ENCODE measurements at regions not wholly inside any gene's neighbourhood (a gene's known extent, or its start where the extent isn't known, plus 50 kb on each side); places are given as distances from the start of the nearest gene placed in this dataset.

DNA sequence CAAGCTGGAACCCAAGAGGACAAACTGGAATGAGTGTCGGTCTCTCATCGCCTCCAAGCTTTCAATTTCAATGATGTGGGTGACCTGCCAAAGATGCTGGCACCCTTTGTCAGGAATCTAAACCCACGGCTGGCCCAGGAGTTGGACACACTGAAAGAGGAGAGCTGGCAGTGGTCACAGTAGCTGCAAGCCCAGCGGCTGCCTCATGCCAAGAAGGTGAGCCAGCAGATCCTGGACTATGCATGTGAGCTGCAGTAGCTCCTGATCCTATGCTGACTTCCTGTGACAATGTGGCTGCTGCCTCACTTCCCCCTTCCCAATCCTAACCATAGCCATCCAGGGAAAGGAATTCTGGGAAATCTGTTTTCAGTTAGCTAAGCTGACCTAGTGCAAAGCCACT is 117.0 kb upstream of the VAV3 start (continued):
- TF ChIP-seq, protein P1, sequence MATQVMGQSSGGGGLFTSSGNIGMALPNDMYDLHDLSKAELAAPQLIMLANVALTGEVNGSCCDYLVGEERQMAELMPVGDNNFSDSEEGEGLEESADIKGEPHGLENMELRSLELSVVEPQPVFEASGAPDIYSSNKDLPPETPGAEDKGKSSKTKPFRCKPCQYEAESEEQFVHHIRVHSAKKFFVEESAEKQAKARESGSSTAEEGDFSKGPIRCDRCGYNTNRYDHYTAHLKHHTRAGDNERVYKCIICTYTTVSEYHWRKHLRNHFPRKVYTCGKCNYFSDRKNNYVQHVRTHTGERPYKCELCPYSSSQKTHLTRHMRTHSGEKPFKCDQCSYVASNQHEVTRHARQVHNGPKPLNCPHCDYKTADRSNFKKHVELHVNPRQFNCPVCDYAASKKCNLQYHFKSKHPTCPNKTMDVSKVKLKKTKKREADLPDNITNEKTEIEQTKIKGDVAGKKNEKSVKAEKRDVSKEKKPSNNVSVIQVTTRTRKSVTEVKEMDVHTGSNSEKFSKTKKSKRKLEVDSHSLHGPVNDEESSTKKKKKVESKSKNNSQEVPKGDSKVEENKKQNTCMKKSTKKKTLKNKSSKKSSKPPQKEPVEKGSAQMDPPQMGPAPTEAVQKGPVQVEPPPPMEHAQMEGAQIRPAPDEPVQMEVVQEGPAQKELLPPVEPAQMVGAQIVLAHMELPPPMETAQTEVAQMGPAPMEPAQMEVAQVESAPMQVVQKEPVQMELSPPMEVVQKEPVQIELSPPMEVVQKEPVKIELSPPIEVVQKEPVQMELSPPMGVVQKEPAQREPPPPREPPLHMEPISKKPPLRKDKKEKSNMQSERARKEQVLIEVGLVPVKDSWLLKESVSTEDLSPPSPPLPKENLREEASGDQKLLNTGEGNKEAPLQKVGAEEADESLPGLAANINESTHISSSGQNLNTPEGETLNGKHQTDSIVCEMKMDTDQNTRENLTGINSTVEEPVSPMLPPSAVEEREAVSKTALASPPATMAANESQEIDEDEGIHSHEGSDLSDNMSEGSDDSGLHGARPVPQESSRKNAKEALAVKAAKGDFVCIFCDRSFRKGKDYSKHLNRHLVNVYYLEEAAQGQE (IDR thresholded peaks at IDR 0.05; ENCODE audit: unreplicated experiment) = no peak
- TF ChIP-seq ZNF331 (CRISPR knock-in tag; IDR thresholded peaks at IDR 0.05; ENCODE audit: low read depth) (no peak), POLR2AphosphoS5 (IDR thresholded peaks at IDR 0.05; ENCODE audit: low read depth) (no peak), CTCF (conservative IDR thresholded peaks at IDR 0.05; ENCODE audit: low read depth in 2 of 2) (no peak), STAT1 (IDR thresholded peaks at IDR 0.05; ENCODE audit: unreplicated experiment) (no peak), EZH2 (IDR thresholded peaks at IDR 0.05; ENCODE audit: low read depth, unreplicated experiment) (no peak)

DNA sequence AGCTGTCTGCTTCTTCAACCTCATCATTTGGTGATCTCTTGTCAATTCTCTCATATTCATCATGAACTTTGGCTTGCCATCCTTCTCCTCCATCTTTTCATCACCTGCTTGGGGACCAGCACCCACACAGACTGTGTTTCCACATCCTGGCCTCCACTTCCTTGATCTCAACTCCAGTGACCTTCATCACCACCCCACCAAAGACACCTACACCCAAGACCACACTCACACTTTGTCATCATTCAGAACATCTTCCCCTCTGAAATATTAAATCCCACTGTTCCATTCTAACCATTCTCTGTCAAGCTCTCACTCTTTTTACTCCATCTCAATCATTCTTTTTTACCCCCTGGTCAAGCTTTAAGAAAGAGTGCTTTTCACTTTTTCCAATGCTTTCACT is 115.5 kb upstream of the VAV3 start:
- H2AFZ ChIP-seq = no peak overlapping the region
- H3K9me2 ChIP-seq (ENCODE audit: insufficient read depth) = no peaks in the 10 kb centered on the region; the same call in 1 of the 2 replicates
- no peak overlapping the region for H3K4me3 Mint-ChIP-seq
- H3K4me1 ChIP-seq (ENCODE audit: insufficient read depth) = no peaks in the 10 kb centered on the region
- H3F3A ChIP-seq (replicated peaks; ENCODE audit: low read depth) = no peaks in the 10 kb centered on the region
- H3K27me3 Mint-ChIP-seq (ENCODE audit: insufficient read depth, low read depth, poor library complexity) = peaks cover 1% of the 10 kb centered on the region
- no peak for TF ChIP-seq STAT1 (IDR thresholded peaks at IDR 0.05; ENCODE audit: unreplicated experiment)
- TF ChIP-seq ETS1 (IDR thresholded peaks at IDR 0.05) = no peak
- TF ChIP-seq JUNB (IDR thresholded peaks at IDR 0.05; ENCODE audit: unreplicated experiment) = no peak
- TF ChIP-seq ZNF114 (CRISPR knock-in tag; IDR thresholded peaks at IDR 0.05) = no peak
- no peak for TF ChIP-seq CTCF (conservative IDR thresholded peaks at IDR 0.05; ENCODE audit: low read depth in 2 of 2)
- H3K4me1 Mint-ChIP-seq = peaks cover 11% of the 10 kb centered on the region
- no peaks in the 10 kb centered on the region for H3K36me3 Mint-ChIP-seq (ENCODE audit: low read depth)
- H3K36me3 ChIP-seq (ENCODE audit: insufficient read depth) = no peaks in the 10 kb centered on the region
- no peak overlapping the region for H3K4me2 ChIP-seq
- DNase-seq (ENCODE audit: low spot score) = no peak
- no peak overlapping the region for H3K27ac Mint-ChIP-seq
- no peak overlapping the region for H3K27ac ChIP-seq (ENCODE audit: low read depth)
- no peaks in the 10 kb centered on the region for H3K27me3 ChIP-seq (ENCODE audit: insufficient read depth)
- no peaks in the 10 kb centered on the region for H3K79me2 ChIP-seq (replicated peaks; ENCODE audit: insufficient read depth)
- no peaks in the 10 kb centered on the region for H3K9me3 Mint-ChIP-seq
- ATAC-seq = no peak
- no peak overlapping the region for H3K4me3 ChIP-seq
- H4K20me1 ChIP-seq (replicated peaks; ENCODE audit: insufficient read depth) = no peaks in the 10 kb centered on the region

All from GM23338 (cell line).